Panc1 (cell line): ENCODE measurements at regions not wholly inside any gene's neighbourhood (a gene's known extent, or its start where the extent isn't known, plus 50 kb on each side); places are given as distances from the start of the nearest gene placed in this dataset.

Experiments used
- ATAC-seq: fragments of 200-7000 bp; cut with Tn5 transposase; 2 replicates; pipeline ENCODE4 v1.9.1; 2020; ENCODE audit warnings: mild to moderate bottlenecking, moderate library complexity
- BruUV-seq: library from RNA; stranded (reverse); fragments of 400-500 nt; replicated peaks from 2 replicates; lab custom pipeline; 2021; lab: Mats Ljungman, UMichigan
- CTCF ChIA-PET: fragments of 300-600 bp; sonication (Branson Sonifier 250); formaldehyde crosslinking; loops from one replicate; lab custom pipeline; 2022; ENCODE audit warnings: antibody characterized with exemption; lab: Charles Lee
- POLR2A ChIA-PET: fragments of 300-600 bp; sonication (Branson Sonifier 250); formaldehyde crosslinking; loops from one replicate; lab custom pipeline; 2022; ENCODE audit warnings: antibody characterized with exemption; lab: Charles Lee
- DNase-seq: peaks from one replicate; pipeline ENCODE4 v3.0.0-alpha.2; 2010; ENCODE audit warnings: low read depth, low spot score
- H3K27ac ChIP-seq: 2 replicates; pipeline ENCODE4 v1.5.1; 2011; ENCODE audit warnings: mild to moderate bottlenecking, low read length, inconsistent platforms
- H3K27me3 ChIP-seq: fragments of 200-500 bp; sonication (Bioruptor generic); 2 replicates; pipeline ENCODE4 v1.6.0; 2014; ENCODE audit warnings: low read length, inconsistent platforms; ENCODE audit not compliant: control insufficient read depth, insufficient read depth
- H3K36me3 ChIP-seq: fragments of 200-500 bp; sonication (Bioruptor generic); 2 replicates; pipeline ENCODE4 v1.5.1; 2014; ENCODE audit warnings: inconsistent platforms, mild to moderate bottlenecking, low read length, moderate library complexity; ENCODE audit not compliant: control insufficient read depth, insufficient read depth
- H3K4me1 ChIP-seq: 2 replicates; pipeline ENCODE4 v1.5.1; 2011; ENCODE audit warnings: inconsistent platforms, mild to moderate bottlenecking, low read length, moderate library complexity; ENCODE audit not compliant: control insufficient read depth, insufficient read depth
- H3K4me3 ChIP-seq, 2 experiments: 2 replicates each; pipeline ENCODE4 v1.5.1; 2011 to 2012; ENCODE audit warnings: low read depth in 2 of 2, low read length in 2 of 2, mild to moderate bottlenecking in 2 of 2, inconsistent platforms in 1 of 2, moderate library complexity in 1 of 2
- H3K9me3 ChIP-seq: fragments of 200-500 bp; sonication (Bioruptor generic); 2 replicates; pipeline ENCODE4 v1.5.1; 2014; ENCODE audit warnings: low read depth, mild to moderate bottlenecking, inconsistent platforms, low read length, moderate library complexity; ENCODE audit not compliant: control insufficient read depth, insufficient read depth
- POLR2AphosphoS5 ChIP-seq: IDR thresholded peaks from 2 replicates; pipeline ENCODE4 v1.6.1; 2012; ENCODE audit warnings: mild to moderate bottlenecking, low read depth, low read length, moderate library complexity
- REST ChIP-seq, 2 experiments: IDR thresholded peaks; 2 replicates each; pipeline ENCODE4 v1.6.1; 2011 to 2012; ENCODE audit warnings: low read depth in 2 of 2, control low read depth in 1 of 2, low read length in 1 of 2, mild to moderate bottlenecking in 1 of 2, moderate library complexity in 1 of 2; ENCODE audit not compliant: insufficient read depth in 1 of 2
- SIN3A ChIP-seq: IDR thresholded peaks from 2 replicates; pipeline ENCODE4 v1.6.1; 2012; ENCODE audit warnings: low read depth, mild to moderate bottlenecking, low read length, moderate library complexity, borderline replicate concordance; ENCODE audit not compliant: insufficient read depth
- TCF7L2 ChIP-seq: IDR thresholded peaks from 2 replicates; pipeline ENCODE4 v1.6.1; 2011; ENCODE audit warnings: mild to moderate bottlenecking, low read depth, low read length, inconsistent platforms
- in situ Hi-C: cut with HindIII; loops from 2 replicates; pipeline ENCODE4 v1.10.0; 2016; ENCODE audit warnings: low sequenced_read_pairs, low pct_unique_long_range_greater_than_20kb
- intact Hi-C: fragments of 100-400 bp; cut with micrococcal nuclease; formaldehyde crosslinking; loops from one replicate; pipeline ENCODE4 v1.10.0; 2022; ENCODE audit not compliant: unreplicated experiment
- TF ChIP-seq, protein P1 (sequence below): fragments of 450-650 bp; IDR thresholded peaks from 2 replicates; pipeline ENCODE4 v1.5.1; 2017; ENCODE audit warnings: mild to moderate bottlenecking

GRCh38 chr4:59825104-59825503, 1375.0 kb upstream of the ADGRL3 start:
- no peaks in the 10 kb centered on the region for H3K36me3 ChIP-seq
- DNase-seq, result no peak
- no peak overlapping the region for H3K4me3 ChIP-seq
- CTCF ChIA-PET, result no interaction called here
- POLR2A ChIA-PET, result no interaction called here
- no TSS peak for BruUV-seq
- in situ Hi-C loops, result no loop called here
- intact Hi-C loops, result no loop called here
- no peaks in the 10 kb centered on the region for H3K4me1 ChIP-seq
- ATAC-seq, result no peak
- no peak overlapping the region for H3K27ac ChIP-seq
- H3K27me3 ChIP-seq, result no peaks in the 10 kb centered on the region
- TF ChIP-seq TCF7L2, result no peak
- TF ChIP-seq SIN3A, result no peak
- TF ChIP-seq REST (IDR thresholded peaks at IDR 0.05; ENCODE audit: insufficient read depth in 1 of 2, low read depth in 2 of 2, low read length in 1 of 2), result no peak
- TF ChIP-seq POLR2AphosphoS5, result no peak
- TF ChIP-seq, protein P1, sequence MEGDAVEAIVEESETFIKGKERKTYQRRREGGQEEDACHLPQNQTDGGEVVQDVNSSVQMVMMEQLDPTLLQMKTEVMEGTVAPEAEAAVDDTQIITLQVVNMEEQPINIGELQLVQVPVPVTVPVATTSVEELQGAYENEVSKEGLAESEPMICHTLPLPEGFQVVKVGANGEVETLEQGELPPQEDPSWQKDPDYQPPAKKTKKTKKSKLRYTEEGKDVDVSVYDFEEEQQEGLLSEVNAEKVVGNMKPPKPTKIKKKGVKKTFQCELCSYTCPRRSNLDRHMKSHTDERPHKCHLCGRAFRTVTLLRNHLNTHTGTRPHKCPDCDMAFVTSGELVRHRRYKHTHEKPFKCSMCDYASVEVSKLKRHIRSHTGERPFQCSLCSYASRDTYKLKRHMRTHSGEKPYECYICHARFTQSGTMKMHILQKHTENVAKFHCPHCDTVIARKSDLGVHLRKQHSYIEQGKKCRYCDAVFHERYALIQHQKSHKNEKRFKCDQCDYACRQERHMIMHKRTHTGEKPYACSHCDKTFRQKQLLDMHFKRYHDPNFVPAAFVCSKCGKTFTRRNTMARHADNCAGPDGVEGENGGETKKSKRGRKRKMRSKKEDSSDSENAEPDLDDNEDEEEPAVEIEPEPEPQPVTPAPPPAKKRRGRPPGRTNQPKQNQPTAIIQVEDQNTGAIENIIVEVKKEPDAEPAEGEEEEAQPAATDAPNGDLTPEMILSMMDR, result no peak
- no peaks in the 10 kb centered on the region for H3K9me3 ChIP-seq

DNA sequence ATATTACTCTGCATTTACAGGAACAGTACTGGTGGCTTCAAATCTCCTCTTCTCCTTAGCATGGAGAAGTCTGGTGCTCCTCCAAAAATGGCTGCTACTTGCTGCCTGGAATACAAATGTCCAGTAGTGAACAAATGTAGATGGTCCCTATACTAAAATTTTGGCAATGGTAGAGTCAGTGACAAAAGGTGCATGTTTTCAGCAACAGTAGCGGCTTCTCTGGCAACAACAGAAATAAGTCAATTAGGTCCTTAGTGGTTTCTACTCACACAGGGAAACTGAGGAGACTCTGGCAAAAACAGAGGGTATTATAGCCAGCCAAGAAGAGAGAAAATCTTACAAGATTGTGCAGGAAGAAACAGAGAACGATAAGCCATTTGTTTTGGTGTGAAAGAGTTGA, 1368.4 kb upstream of the ADGRL3 start:
- no peak for DNase-seq
- POLR2A ChIA-PET, result no interaction called here
- Histone ChIP-seq H3K9me3 (no peaks in the 10 kb centered on the region), H3K4me3 (no peak overlapping the region), H3K36me3 (no peaks in the 10 kb centered on the region), H3K27ac (no peak overlapping the region), H3K27me3 (no peaks in the 10 kb centered on the region), H3K4me1 (no peaks in the 10 kb centered on the region)
- CTCF ChIA-PET, result no interaction called here
- BruUV-seq, result no TSS peak
- no peak for TF ChIP-seq TCF7L2
- no peak for TF ChIP-seq SIN3A
- TF ChIP-seq, protein P1, result no peak
- TF ChIP-seq POLR2AphosphoS5, result no peak
- no peak for TF ChIP-seq REST (IDR thresholded peaks at IDR 0.05; ENCODE audit: insufficient read depth in 1 of 2, low read depth in 2 of 2, low read length in 1 of 2)
- ATAC-seq, result no peak
- intact Hi-C loops (no loop called here), in situ Hi-C loops (no loop called here)
